BE2C (cell line): ENCODE measurements at regions not wholly inside any gene's neighbourhood (a gene's known extent, or its start where the extent isn't known, plus 50 kb on each side); places are given as distances from the start of the nearest gene placed in this dataset.
"Not testable (repeated sequence)": the region's sequence is repeated elsewhere in the genome, so short reads cannot be mapped to it uniquely, and the experiment has no call there.

ENCODE experiments used
- DNase-seq: peaks from one replicate; pipeline ENCODE4 v3.0.0-alpha.2; 2020
- H3K27me3 ChIP-seq: fragments of 250-450 bp; sonication (Bioruptor Pico); 2 replicates; pipeline ENCODE4 v1.5.1; 2020; ENCODE audit warnings: mild to moderate bottlenecking
- H3K36me3 ChIP-seq: fragments of 250-450 bp; sonication (Bioruptor Pico); 2 replicates; pipeline ENCODE4 v1.5.1; 2020; ENCODE audit warnings: mild to moderate bottlenecking
- H3K4me1 ChIP-seq: fragments of 250-450 bp; sonication (Bioruptor Pico); 2 replicates; pipeline ENCODE4 v1.5.1; 2020
- H3K4me3 ChIP-seq: 2 replicates; pipeline ENCODE4 v1.5.1; 2011; ENCODE audit warnings: low read depth, low read length
- H3K9me3 ChIP-seq: fragments of 250-450 bp; sonication (Bioruptor Pico); 2 replicates; pipeline ENCODE4 v1.5.1; 2020
- TF ChIP-seq, protein P1 (sequence below): IDR thresholded peaks from 2 replicates; pipeline ENCODE4 v1.5.1; 2012; ENCODE audit warnings: mild to moderate bottlenecking, low read depth, low read length

DNA sequence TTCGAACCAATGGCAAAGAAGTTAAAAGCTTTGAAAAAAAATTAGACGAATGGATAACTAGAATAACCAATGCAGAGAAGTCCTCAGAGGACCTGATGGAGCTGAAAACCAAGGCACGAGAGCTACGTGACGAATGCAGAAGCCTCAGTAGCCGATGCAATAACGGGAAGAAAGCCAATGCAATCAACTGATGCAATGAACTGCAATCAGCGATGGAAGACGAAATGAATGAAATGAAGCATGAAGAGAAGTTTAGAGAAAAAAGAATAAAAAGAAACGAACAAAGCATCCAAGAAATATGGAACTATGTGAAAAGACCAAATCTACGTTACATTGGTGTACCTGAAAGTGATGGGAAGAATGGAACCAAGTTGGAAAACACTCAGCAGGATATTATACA is 52.6 kb upstream of the MRPS30 start:
- not testable (repeated sequence) for H3K36me3 ChIP-seq, H3K27me3 ChIP-seq, DNase-seq, H3K4me1 ChIP-seq, H3K9me3 ChIP-seq, H3K4me3 ChIP-seq

DNA sequence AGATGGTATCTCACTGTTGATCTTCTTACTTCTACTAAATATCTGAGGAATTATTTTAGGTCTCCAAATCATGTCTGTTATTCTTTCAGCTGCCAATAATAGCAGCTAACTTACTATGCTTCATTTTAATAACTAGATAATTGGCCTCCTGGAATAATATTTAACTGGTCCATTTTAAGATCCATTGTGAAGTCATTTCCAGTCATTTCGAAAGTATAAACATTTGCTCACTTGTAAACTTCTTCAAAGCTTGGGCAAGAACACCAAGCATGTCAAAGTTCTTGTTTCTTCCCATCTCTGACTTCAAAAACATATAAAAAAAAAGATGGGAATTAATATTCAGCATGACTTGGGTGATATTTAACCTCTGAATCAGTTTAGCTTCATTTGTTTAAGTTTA is 61.4 kb upstream of the MRPS30 start:
- Histone ChIP-seq H3K27me3 (no peaks in the 10 kb centered on the region), H3K4me1 (no peaks in the 10 kb centered on the region), H3K9me3 (no peaks in the 10 kb centered on the region), H3K36me3 (no peaks in the 10 kb centered on the region), H3K4me3 (no peak overlapping the region)
- TF ChIP-seq, protein P1, sequence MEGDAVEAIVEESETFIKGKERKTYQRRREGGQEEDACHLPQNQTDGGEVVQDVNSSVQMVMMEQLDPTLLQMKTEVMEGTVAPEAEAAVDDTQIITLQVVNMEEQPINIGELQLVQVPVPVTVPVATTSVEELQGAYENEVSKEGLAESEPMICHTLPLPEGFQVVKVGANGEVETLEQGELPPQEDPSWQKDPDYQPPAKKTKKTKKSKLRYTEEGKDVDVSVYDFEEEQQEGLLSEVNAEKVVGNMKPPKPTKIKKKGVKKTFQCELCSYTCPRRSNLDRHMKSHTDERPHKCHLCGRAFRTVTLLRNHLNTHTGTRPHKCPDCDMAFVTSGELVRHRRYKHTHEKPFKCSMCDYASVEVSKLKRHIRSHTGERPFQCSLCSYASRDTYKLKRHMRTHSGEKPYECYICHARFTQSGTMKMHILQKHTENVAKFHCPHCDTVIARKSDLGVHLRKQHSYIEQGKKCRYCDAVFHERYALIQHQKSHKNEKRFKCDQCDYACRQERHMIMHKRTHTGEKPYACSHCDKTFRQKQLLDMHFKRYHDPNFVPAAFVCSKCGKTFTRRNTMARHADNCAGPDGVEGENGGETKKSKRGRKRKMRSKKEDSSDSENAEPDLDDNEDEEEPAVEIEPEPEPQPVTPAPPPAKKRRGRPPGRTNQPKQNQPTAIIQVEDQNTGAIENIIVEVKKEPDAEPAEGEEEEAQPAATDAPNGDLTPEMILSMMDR = no peak
- no peak for DNase-seq

DNA sequence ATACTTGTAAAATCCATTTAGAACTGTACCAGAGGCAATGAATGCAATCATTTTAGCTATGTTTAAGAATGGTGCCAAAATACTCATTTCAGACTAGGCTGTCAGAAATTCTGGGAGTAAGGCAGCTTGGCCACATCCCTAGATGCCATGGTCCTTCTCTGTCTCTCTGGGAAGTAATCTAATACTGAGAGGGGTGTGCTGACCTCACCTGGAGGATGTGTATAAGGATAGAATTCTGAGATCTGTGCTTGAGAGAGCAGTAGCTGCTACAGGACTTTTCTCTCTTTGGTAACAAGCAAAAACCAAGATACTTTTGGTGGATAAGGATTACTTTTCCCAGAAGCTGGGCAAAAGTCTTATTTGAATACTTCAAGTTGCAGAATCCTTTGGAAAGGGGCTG is 68.1 kb upstream of the MRPS30 start:
- Histone ChIP-seq H3K4me1 (no peaks in the 10 kb centered on the region), H3K4me3 (no peak overlapping the region), H3K27me3 (no peaks in the 10 kb centered on the region; the same call in 1 of the 2 replicates), H3K9me3 (no peaks in the 10 kb centered on the region; the same call in 1 of the 2 replicates), H3K36me3 (no peaks in the 10 kb centered on the region)
- DNase-seq = no peak
- TF ChIP-seq, protein P1 = no peak

DNA sequence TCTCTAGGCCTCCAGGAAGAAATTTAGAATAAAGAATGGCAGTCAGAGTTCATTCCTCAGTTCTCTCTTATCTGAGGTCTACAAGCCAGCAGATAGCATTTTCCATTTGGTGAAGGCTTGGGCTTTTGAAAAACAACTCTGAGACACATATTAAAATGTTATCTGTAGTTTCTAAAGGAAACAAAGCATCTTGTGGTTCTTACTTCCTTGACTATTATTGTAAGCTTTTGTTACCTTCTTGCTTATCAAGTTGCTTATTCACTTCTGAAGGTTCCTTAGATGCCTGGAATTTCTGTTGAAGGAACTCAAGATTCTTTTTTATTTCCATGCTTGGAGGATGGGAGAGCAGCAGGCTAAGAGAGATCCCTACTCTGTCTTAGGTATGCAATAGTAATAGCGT is 79.2 kb upstream of the MRPS30 start:
- no peak for DNase-seq
- no peak overlapping the region for H3K4me3 ChIP-seq
- no peaks in the 10 kb centered on the region for H3K9me3 ChIP-seq
- TF ChIP-seq, protein P1 = no peak
- H3K27me3 ChIP-seq = no peaks in the 10 kb centered on the region
- no peaks in the 10 kb centered on the region for H3K36me3 ChIP-seq
- no peaks in the 10 kb centered on the region for H3K4me1 ChIP-seq

DNA sequence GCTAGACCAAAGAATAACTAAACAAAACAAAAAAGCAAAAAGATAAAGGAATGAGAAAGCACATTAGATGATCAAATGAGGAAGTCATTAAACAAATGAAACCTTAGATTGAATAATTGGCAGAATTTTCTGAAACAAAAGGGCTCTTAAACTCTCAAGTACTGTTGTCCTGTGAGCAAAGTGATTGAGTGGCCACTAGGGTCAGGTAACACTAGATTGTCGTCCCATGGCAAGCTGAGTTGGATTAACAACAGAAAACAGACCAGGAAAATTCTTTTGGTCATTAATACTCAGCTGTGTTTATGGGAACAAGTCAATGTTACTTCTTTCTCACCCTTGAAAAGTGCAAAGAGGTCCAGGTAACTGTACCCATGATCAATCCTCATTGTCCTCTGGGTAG is 81.6 kb upstream of the MRPS30 start:
- DNase-seq = no peak
- no peaks in the 10 kb centered on the region for H3K36me3 ChIP-seq
- H3K4me1 ChIP-seq = no peaks in the 10 kb centered on the region
- TF ChIP-seq, protein P1 = no peak
- no peaks in the 10 kb centered on the region; the same call in 1 of the 2 replicates for H3K27me3 ChIP-seq
- no peaks in the 10 kb centered on the region for H3K9me3 ChIP-seq
- H3K4me3 ChIP-seq = no peak overlapping the region

DNA sequence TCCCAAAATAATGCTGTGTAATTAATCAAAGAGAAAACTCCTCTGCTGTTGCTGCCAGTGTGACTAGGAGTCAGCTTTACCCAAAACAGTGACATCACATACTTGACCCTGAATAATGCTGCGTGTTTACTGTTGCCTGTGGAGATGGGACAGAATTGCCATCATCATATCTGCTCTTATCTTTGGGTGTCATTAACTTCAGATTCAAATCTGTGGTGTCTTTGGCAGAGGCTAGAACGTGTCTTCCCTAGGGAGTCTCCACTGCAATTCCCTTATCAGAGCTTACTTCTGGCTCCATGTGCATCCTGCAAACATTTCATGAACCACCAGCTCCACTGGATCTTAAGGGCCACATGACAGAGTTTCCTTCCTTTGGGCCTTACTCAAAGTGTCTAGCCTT is 88.9 kb upstream of the MRPS30 start:
- Histone ChIP-seq H3K4me3 (no peak overlapping the region), H3K27me3 (no peaks in the 10 kb centered on the region; the same call in 1 of the 2 replicates), H3K9me3 (no peaks in the 10 kb centered on the region), H3K4me1 (no peaks in the 10 kb centered on the region), H3K36me3 (no peaks in the 10 kb centered on the region)
- DNase-seq = no peak
- TF ChIP-seq, protein P1 = no peak
